HG02840 (cell line): ENCODE measurements at regions not wholly inside any gene's neighbourhood (a gene's known extent, or its start where the extent isn't known, plus 50 kb on each side); places are given as distances from the start of the nearest gene placed in this dataset.

ENCODE experiments used
- ATAC-seq: cut with Tn5 transposase; IDR thresholded peaks from one replicate; pipeline ENCODE4 v1.9.1; 2021; ENCODE audit warnings: mild to moderate bottlenecking, moderate library complexity, moderate number of reproducible peaks; ENCODE audit not compliant: unreplicated experiment, low FRiP score

DNA sequence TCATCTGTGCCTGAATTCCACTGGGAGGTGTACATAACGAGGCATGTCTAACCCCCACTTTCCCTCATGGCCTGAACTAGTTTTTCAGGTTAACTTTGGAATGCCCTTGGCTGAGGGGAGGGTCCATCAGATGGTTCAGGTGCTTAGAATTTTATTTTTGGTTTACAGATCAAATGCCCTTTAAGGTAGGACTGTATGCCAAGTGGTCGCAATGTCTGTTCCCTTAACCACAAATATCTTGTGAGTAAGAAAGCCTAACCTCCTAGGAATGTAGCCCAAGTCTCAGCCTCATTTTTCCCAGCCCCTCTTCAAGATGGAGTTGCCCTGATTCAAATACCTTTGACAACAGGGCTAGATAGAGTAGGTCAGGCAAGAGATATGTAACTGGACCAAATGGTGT is 78.4 kb downstream of the RNASET2 start:
- ATAC-seq = no peak

DNA sequence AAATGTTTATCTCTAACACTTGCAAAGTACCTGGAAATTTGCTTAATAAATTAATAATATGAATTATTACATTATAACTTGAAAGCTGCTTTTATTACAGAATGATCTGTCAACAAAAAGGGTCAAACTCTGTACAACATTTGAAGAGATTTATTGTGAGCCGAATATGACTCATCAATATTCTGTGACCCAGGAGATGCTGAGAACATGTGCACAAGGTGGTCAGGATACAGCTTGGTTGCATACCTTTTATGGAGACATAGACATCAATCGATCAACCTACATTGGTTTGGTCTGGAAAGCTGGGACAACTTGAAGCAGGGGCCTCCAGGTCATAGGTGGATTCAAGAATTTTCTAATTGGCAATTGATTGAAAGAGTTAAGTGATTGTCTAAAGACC is 79.0 kb downstream of the RNASET2 start:
- ATAC-seq = no peak

DNA sequence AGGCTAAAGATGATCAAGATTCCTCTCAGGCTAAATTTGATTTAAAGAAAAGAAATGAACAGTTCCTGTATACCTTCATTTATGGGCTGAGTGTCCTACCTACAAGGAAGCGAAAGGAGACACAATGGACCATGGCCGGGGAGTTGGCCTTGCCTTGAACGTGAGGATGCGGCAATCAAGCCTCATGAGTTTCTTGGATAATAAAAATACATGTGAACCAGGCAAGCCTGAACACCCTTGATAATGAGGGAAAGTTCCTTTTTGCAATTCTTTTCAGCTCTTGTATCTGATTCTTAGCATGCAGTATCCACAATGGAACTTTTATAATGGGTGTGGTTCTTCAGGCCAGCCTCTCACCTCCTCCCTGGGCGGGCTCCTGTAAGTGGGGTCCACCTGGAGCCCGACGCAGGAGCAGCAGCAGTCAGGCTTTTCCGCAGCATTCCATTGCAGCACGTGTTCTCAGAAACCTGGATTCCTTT is 83.8 kb downstream of the RNASET2 start:
- no peak for ATAC-seq

- no peak for ATAC-seq
Observed at GRCh38 chr6:166870602-166871208, 85.6 kb downstream of the RNASET2 start.

DNA sequence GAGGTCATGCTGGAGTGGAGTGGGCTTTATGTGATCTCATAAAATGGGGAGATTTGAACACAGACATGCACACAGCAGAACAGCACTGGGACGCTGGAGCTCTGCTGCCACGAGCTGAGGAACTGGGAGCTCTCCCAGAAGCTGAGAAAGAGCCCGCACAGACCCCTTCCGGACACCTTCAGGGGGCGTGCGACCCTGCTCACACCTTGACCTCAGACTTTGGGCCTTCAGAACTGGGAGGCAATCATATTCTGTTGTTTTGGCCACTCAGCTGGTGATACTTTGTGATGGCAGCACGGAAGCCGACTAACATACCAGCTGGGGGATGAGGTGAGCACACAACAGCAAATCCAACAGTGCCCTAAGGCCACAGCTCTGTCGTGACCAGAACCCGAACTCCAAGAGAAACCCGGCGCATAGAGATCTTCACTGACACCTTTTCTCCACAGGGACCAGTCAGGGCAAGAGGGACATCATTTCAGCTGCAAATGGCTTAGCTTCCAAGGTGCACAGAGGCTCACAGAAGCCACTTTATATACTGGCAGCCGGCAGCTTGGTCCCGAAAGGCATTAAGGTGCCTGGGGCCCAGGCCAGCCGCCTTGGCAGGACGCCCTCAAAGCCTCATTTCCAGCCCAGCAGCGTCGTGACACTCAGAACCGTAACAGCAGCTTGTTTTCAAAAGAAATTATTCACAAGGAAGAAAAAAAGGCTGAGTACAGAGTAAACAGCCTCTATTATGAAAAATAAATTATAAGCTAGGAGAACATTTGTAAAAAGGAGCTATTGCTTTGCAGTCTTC is 89.3 kb downstream of the RNASET2 start:
- no peak for ATAC-seq

DNA sequence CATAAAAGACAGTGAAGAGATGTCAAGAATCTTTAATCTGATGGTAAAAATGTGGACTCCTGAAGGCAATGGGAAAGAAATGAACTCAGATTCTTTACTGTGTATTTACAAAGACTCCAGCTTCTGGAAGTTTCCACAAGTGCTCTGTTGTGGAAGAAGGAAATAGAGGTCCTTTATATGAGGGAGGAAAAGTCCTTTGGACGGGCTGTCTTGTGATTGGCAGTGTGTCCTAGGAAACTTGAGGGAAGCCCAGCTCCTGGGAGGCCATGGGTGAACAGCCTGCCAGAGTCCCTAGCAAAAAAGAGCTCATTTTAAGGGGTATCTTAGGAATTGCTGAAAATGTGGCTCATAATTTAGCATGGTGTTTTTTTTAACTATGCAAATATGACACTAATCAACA is 92.0 kb downstream of the RNASET2 start:
- ATAC-seq = no peak

DNA sequence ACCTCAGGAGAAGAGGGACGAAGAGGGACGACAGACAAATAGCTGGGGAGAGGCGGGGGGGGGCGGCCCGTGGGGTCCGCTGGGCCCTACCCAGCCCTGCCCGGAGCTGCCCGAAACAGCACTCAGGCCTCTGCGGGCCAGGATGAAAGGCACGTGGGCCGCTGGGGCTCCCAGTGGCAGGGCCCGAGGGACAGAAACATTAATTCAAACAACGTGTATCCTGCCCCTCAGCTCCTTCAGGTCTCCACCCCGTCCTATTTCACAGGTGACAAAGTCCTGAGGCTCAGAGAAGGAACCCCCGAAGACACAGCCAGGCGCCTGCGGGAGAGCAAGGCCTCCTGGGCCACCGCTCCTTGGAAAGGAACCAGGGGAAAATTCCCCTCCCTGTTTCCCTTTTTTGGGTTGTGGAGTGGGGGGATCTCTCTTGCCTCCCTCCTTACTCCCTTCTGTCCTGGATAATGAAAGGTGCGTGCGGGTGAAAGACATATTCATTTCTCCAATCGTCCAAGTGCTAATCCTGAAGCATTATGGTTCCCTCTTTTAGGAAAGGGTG is 93.3 kb downstream of the RNASET2 start:
- ATAC-seq = no peak

GRCh38 chr6:166862287-166862977 is 93.9 kb downstream of the RNASET2 start:
- no peak for ATAC-seq

GRCh38 chr6:166861961-166862286 is 94.4 kb downstream of the RNASET2 start:
- no peak for ATAC-seq

DNA sequence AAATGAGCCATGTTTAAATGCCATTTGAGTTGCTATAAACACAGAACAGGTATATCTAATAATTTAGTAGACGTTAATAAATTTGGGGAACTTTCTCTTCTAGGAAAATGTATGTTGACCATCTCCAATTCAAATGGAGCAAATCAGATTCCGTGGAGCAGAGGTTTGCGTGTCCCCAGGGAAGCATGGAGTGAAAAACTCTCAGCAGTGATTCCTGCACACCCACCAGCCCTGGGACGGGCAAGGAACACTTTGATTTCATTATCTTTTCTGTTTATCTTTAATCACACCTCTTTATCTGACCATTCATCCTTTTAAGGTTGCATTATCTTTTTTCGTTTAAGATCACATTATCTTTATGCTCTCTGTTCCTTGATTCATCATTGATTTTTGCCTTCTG is 95.0 kb downstream of the RNASET2 start:
- no peak for ATAC-seq

GRCh38 chr6:166860392-166860791 is 96.0 kb downstream of the RNASET2 start:
- ATAC-seq = no peak

DNA sequence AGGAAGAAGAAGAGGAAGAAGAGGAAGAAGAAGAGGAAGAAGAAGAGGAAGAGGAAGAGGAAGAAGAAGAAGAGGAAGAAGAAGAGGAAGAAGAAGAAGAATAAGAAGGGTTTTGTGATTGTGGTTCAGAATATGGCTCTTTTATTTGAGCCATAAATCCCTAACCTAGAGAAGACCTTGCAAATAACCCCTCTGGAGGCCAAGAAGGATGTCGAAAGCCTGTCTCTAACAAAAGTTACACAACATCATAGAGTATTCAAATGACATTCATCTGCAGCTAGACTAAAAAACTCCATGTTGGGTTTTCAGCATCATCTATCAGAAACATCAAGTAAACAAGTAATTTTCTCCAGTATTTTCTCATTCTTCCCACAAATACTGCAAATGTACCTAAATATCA is 100.9 kb downstream of the RNASET2 start:
- no peak for ATAC-seq

DNA sequence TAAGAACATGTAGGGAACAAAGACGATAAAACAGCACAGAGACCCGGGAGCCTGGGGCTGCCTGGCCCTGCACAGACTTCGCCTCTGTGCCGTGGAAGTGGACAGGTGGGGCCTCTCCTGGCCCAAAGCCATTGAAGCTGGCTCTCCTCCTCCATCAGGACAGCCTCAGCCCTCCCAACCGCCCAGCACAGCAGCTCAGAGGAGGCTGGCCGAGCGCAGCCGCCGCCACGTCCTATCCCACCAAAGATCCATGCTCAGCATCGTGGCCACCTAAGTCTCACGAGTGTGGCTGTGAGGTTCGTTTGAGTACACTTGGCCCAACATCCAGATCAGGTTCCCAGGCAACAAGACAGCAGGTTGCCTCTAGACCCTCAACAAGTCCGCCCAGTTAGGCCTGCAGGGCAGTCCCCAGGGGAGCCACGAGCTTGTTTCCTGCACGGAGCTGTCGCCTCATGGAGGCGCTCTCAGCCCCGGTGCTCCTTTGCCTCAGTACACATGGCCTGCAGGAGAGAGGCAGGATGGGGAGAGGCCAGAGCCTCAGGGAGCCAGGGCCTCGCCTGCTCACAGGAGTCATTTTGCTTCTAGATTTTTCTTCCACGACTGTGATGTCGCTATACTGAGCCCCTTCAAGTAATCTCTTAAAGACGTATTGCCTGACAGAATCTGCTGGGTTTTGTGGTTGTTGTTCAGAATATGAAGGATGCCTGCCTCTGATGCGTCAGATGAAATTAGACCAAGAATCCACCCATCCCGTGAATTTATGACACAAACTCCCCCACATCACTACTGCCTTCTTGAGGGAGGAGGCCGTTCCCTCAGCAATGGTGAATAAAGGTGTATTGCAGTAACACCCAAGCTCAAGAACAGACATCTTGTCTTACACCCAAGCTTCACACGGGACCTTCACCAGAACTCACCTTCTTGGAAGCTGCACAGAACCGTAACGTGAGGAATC is 102.7 kb downstream of the RNASET2 start:
- no peak for ATAC-seq

DNA sequence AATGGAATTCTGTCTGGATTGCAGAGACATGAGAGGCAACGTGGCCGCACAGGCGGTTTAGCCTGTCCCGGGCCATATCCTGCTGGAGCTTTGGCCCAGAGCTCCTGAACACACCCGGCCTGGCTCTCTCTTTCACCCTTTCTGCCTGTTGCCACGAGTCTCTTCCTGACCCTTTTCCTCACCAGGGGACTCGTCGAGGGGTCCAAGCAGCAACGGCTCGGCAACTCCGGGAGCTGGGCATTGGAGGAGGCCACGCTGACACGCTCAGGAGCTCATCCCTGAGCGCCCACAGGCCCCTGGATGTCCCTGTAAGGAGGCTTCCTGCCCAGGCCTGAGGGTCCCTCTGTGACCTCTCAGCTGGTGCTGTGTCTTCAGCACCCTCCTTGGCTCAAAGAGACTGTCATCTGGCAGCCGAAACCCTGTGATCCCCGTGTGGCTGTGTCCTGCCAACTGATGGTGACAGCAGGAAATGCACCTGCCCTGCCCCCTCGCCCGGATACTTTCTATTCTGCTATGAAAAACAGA is 103.8 kb downstream of the RNASET2 start:
- no peak for ATAC-seq

- no peak for ATAC-seq
Observed at GRCh38 chr6:166851911-166852310, 104.4 kb downstream of the RNASET2 start.

GRCh38 chr6:166851426-166851825 is 104.9 kb downstream of the RNASET2 start:
- no peak for ATAC-seq

GRCh38 chr6:166850677-166851076 is 105.7 kb downstream of the RNASET2 start:
- ATAC-seq = no peak

- ATAC-seq = no peak
Observed at GRCh38 chr6:166849749-166850183, 106.6 kb downstream of the RNASET2 start.

DNA sequence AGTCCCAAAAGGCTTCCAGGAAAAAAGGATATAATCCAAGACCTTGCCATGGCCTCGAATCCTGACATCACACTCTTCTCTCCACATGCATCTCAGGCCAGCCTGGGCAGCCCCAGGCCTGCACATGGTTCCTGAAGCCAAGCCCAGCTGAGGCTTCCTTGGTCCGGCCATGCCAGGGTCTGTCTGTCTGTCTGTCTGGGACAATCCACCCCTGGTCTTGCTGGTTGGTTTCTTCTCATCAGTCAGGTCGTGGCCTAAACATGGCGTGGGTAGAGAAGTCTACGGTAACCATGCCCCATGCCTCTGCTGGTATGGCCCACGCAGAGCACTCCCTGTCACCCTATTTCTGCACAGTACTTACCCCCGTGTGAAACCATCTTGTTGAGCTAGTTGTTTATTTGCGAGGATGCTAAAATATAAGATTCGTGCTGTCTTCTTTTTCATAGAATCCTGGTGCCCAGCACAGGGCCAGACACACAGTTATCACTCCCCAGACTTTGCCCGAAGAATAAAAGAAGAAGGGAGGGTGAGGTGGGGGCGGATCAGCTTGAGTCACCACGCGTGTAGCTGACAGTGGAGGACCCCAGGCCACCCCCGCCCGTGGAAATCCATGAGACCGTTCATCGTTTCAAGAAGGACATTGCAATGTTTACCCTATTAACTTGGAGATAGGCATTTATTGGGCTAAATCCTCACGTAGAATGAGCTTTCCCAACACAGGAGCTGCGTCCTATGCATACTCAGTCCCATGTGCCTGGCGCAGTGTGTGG is 107.2 kb downstream of the RNASET2 start:
- ATAC-seq = no peak
